CD4-positive, CD25-positive, alpha-beta regulatory T cell (primary cell): ENCODE measurements at regions not wholly inside any gene's neighbourhood (a gene's known extent, or its start where the extent isn't known, plus 50 kb on each side); places are given as distances from the start of the nearest gene placed in this dataset.

ENCODE experiments used
- ATAC-seq, 2 donors: fragments of 150-1000 bp; cut with Tn5 transposase; one replicate each; pipeline ENCODE4 v1.10.0; 2021; ENCODE audit warnings: low read depth in 2 of 2, moderate number of reproducible peaks in 2 of 2, moderate library complexity in 1 of 2
- DNase-seq, 3 donors: peaks; one replicate each; pipeline versions ENCODE4 v3.0.0 to v3.0.0-alpha.2; 2012 to 2022; ENCODE audit warnings: mixed read lengths in 1 of 3
- H3K27ac ChIP-seq: one replicate; pipeline ENCODE4 v1.7.0; 2013; ENCODE audit warnings: mild to moderate bottlenecking, low read length; ENCODE audit not compliant: insufficient read depth, poor library complexity, severe bottlenecking
- H3K27me3 ChIP-seq: one replicate; pipeline ENCODE4 v1.7.0; 2013; ENCODE audit warnings: low read length; ENCODE audit not compliant: control insufficient read depth, insufficient read depth
- H3K36me3 ChIP-seq: one replicate; pipeline ENCODE4 v1.7.0; 2013; ENCODE audit warnings: mild to moderate bottlenecking, low read length, moderate library complexity; ENCODE audit not compliant: control insufficient read depth, insufficient read depth
- H3K4me1 ChIP-seq: 2 replicates; pipeline ENCODE4 v1.7.0; 2013; ENCODE audit warnings: mild to moderate bottlenecking, low read length; ENCODE audit not compliant: insufficient read depth, control insufficient read depth, poor library complexity, severe bottlenecking
- H3K4me3 ChIP-seq: one replicate; pipeline ENCODE4 v1.7.0; 2013; ENCODE audit warnings: low read depth, mild to moderate bottlenecking, low read length, moderate library complexity
- H3K9me3 ChIP-seq, 2 experiments: 1 replicate in 1 of 2; 2 replicates in 1 of 2; pipeline ENCODE4 v1.7.0; 2013; ENCODE audit warnings: low read length in 2 of 2, mild to moderate bottlenecking in 1 of 2, moderate library complexity in 1 of 2; ENCODE audit not compliant: control insufficient read depth in 2 of 2
- H3K27ac Mint-ChIP-seq, 3 donors: one replicate each; pipeline ENCODE4 v1.8.0; 2020 to 2022; ENCODE audit warnings: mild to moderate bottlenecking in 3 of 3, mixed read lengths in 3 of 3, moderate library complexity in 2 of 3
- H3K27me3 Mint-ChIP-seq: one replicate; pipeline ENCODE4 v1.8.0; 2022; ENCODE audit warnings: mild to moderate bottlenecking, mixed read lengths
- H3K36me3 Mint-ChIP-seq: one replicate; pipeline ENCODE4 v1.8.0; 2020; ENCODE audit warnings: mixed read lengths
- H3K4me1 Mint-ChIP-seq, 4 donors: one replicate each; pipeline ENCODE4 v1.8.0; 2020 to 2022; ENCODE audit warnings: mixed read lengths in 4 of 4, mild to moderate bottlenecking in 1 of 4
- H3K4me3 Mint-ChIP-seq, 4 donors: one replicate each; pipeline ENCODE4 v1.8.0; 2020 to 2022; ENCODE audit warnings: mild to moderate bottlenecking in 4 of 4, mixed read lengths in 4 of 4, moderate library complexity in 3 of 4
- H3K9me3 Mint-ChIP-seq, 7 donors: one replicate each; pipeline ENCODE4 v1.8.0; 2020 to 2022; ENCODE audit warnings: mixed read lengths in 7 of 7, mild to moderate bottlenecking in 3 of 7, moderate library complexity in 2 of 7

DNA sequence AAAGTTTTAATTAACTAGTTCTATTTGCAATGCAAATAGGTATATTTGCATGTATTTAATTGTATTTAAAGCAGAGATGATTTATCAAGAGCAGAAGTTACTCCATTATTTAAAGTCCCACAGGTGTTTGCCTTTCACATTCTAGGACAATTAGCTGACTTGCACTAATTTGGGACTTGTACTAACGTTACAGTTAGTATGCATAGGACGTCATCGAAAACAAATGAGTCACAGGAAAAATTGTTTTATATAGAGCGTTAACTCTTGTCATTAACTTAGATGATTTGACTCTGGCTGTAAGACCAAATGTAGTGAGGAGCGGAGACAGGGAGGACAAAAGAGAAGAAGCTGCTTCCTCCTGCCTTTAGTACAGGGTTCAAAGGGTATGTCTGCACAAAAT, 126.1 kb upstream of the IFNE start:
- Mint-ChIP-seq H3K9me3 (no peaks in the 10 kb centered on the region), H3K4me3 (no peak overlapping the region), H3K36me3 (no peaks in the 10 kb centered on the region), H3K27me3 (no peaks in the 10 kb centered on the region), H3K27ac (no peak overlapping the region), H3K4me1 (peaks cover 0 to 9% (median 3%) of the 10 kb centered on the region in 4 donors)
- Histone ChIP-seq H3K27ac (no peak overlapping the region), H3K27me3 (no peaks in the 10 kb centered on the region), H3K36me3 (no peaks in the 10 kb centered on the region), H3K9me3 (no peaks in the 10 kb centered on the region), H3K4me3 (no peak overlapping the region), H3K4me1 (no peaks in the 10 kb centered on the region)
- no peak for DNase-seq
- ATAC-seq, result no peak

DNA sequence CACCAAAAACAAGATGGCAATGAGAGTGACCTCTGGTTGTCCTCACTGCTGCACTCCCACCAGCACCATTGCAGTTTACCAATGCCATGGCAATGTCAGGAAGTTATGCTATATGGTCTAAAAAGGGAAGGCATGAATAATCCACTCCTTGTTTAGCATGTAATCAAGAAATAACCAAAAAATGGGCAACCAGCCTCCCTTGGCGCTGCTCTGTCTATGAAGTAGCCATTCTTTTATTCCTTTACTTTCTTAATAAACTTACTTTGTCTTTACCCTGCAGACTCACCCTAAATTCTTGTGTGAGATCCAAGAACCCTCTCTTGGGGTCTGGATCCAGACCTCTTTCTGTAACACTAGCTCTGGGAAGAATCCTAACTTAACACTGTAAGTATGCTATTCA, 127.4 kb upstream of the IFNE start:
- Mint-ChIP-seq H3K4me1 (peaks cover 0 to 13% (median 3%) of the 10 kb centered on the region in 4 donors), H3K4me3 (no peak overlapping the region), H3K27me3 (no peaks in the 10 kb centered on the region), H3K9me3 (no peaks in the 10 kb centered on the region), H3K36me3 (no peaks in the 10 kb centered on the region), H3K27ac (no peak overlapping the region)
- no peak for ATAC-seq
- Histone ChIP-seq H3K27me3 (peaks cover 2% of the 10 kb centered on the region), H3K9me3 (no peaks in the 10 kb centered on the region), H3K4me3 (no peak overlapping the region), H3K27ac (no peak overlapping the region), H3K4me1 (no peaks in the 10 kb centered on the region), H3K36me3 (no peaks in the 10 kb centered on the region)
- no peak for DNase-seq

DNA sequence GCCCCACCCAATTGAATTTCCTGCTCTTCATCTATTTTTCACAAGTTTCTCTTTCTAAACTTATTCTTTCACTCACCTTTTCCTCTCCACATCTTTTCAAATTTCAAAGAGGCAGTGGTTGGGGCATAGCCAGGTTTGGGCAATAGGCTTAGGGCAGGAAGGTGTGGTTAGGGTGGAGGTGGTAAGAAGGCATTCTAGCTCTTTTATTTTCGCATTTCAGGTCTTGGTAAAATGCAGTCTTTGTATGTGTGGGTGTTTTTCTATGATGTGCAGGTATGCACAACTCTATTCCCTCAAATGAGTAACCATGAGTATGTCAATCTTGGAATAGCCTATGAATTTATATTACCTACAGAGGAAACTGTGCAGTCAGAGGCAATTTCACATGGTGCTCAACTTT, 129.8 kb upstream of the IFNE start:
- H3K27me3 ChIP-seq, result peaks cover 2% of the 10 kb centered on the region
- peak in 2 of 3 donors; percentile 8 to 40 for DNase-seq

DNA sequence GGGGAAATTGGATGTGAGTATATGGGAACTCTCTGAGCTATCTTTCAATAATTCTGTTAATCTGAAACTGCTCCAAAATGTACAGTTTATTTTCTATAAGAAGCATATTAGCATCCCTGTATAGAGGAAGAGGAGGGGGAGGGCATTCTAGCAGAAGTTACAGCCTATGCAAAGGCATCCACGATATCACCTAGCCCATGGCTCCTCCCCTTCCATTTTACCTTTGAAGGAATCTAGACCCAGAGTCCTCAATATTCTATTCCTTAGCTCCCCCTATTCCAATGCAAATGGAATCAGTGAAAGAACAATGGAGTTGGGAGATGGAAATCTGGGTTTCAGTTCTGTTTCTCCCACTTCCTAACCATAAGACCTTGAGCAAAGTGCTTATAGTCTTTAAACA, 132.9 kb upstream of the IFNE start:
- Mint-ChIP-seq H3K36me3 (no peaks in the 10 kb centered on the region), H3K27me3 (peaks cover 16% of the 10 kb centered on the region), H3K9me3 (no peaks in the 10 kb centered on the region), H3K4me1 (peaks cover 0 to 18% (median 3%) of the 10 kb centered on the region in 4 donors), H3K27ac (no peak overlapping the region), H3K4me3 (no peak overlapping the region)
- Histone ChIP-seq H3K4me1 (no peaks in the 10 kb centered on the region), H3K27ac (no peak overlapping the region), H3K27me3 (peaks cover 2% of the 10 kb centered on the region), H3K4me3 (no peak overlapping the region), H3K36me3 (no peaks in the 10 kb centered on the region), H3K9me3 (no peaks in the 10 kb centered on the region)
- ATAC-seq, result no peak
- no peak for DNase-seq

More for the DNA sequence above, 129.8 kb upstream of the IFNE start:
- Mint-ChIP-seq H3K27me3 (peaks cover 5% of the 10 kb centered on the region), H3K9me3 (no peaks in the 10 kb centered on the region), H3K4me1 (peaks cover 0 to 18% (median 3%) of the 10 kb centered on the region in 4 donors), H3K4me3 (peak overlapping the region in 1 of 4 donors; percentile 4), H3K36me3 (no peaks in the 10 kb centered on the region), H3K27ac (no peak overlapping the region)
- no peak for ATAC-seq
- Histone ChIP-seq H3K4me1 (no peaks in the 10 kb centered on the region), H3K9me3 (no peaks in the 10 kb centered on the region), H3K4me3 (no peak overlapping the region), H3K36me3 (no peaks in the 10 kb centered on the region), H3K27ac (no peak overlapping the region)

DNA sequence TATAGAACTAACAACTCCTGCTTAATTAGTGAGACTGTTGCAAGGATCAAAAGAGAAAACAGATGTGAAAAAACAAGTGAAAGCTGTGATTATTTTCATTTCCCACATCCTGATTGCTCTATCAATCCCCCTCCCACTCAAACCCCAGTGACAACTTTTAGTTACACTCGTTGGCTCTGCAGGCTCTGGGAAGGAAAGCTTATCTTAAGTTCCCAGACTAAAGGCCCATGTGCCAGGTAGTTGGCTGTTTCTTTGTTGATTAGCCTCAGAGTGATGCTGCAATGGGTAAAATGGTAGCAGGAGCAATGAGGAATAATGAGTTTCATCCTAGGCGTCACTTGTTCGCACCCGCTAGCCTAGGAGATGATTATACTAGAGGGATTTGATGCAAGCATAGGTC, 133.3 kb upstream of the IFNE start:
- Mint-ChIP-seq H3K27ac (no peak overlapping the region), H3K27me3 (peaks cover 16% of the 10 kb centered on the region), H3K4me3 (no peak overlapping the region), H3K9me3 (no peaks in the 10 kb centered on the region), H3K36me3 (no peaks in the 10 kb centered on the region), H3K4me1 (peaks cover 0 to 18% (median 3%) of the 10 kb centered on the region in 4 donors)
- H3K4me3 ChIP-seq, result no peak overlapping the region
- H3K9me3 ChIP-seq, result no peaks in the 10 kb centered on the region
- no peaks in the 10 kb centered on the region for H3K36me3 ChIP-seq
- DNase-seq (no peak), ATAC-seq (no peak)
- H3K4me1 ChIP-seq, result no peaks in the 10 kb centered on the region
- H3K27me3 ChIP-seq, result peaks cover 2% of the 10 kb centered on the region
- no peak overlapping the region for H3K27ac ChIP-seq

DNA sequence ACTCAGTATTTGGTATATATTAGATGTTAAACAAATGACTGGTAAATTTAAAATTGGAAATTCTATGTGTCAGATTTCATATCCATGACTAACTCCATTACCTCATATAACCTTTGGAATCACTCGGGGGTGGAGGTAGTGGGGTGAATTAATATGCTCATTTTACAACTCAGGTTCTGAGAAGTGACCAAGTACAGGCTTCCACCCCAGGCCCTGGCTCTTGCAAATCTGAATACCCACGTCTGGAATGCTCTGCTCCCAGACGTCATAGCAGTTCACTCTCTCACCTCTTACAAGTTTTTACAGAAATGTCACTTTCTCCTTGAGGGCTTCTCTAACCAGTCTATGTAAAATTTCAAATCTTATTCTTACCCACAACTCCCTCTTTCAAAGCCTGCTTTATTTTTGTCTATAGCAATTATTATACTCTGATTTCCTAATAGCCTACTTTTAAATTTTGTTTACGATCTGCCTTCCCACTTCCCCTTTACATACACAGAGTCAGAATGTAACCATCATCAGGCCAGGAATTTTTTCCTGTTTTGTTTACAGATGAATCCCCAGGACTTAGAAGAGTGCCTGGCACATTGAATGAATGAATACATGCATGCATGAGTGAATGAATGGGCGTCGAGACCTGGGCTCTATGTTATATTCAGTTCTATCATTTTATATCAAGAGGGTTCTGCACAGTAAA, 134.1 kb upstream of the IFNE start:
- Histone ChIP-seq H3K4me3 (no peak overlapping the region), H3K27me3 (peaks cover 2% of the 10 kb centered on the region), H3K27ac (no peak overlapping the region), H3K9me3 (no peaks in the 10 kb centered on the region), H3K36me3 (no peaks in the 10 kb centered on the region), H3K4me1 (no peaks in the 10 kb centered on the region)
- ATAC-seq, result no peak
- no peak overlapping the region for H3K27ac Mint-ChIP-seq
- H3K9me3 Mint-ChIP-seq, result no peaks in the 10 kb centered on the region
- H3K27me3 Mint-ChIP-seq, result peaks cover 16% of the 10 kb centered on the region
- no peaks in the 10 kb centered on the region for H3K36me3 Mint-ChIP-seq
- DNase-seq, result no peak
- H3K4me3 Mint-ChIP-seq, result no peak overlapping the region
- H3K4me1 Mint-ChIP-seq, result peaks cover 0 to 17% (median 2%) of the 10 kb centered on the region in 4 donors

DNA sequence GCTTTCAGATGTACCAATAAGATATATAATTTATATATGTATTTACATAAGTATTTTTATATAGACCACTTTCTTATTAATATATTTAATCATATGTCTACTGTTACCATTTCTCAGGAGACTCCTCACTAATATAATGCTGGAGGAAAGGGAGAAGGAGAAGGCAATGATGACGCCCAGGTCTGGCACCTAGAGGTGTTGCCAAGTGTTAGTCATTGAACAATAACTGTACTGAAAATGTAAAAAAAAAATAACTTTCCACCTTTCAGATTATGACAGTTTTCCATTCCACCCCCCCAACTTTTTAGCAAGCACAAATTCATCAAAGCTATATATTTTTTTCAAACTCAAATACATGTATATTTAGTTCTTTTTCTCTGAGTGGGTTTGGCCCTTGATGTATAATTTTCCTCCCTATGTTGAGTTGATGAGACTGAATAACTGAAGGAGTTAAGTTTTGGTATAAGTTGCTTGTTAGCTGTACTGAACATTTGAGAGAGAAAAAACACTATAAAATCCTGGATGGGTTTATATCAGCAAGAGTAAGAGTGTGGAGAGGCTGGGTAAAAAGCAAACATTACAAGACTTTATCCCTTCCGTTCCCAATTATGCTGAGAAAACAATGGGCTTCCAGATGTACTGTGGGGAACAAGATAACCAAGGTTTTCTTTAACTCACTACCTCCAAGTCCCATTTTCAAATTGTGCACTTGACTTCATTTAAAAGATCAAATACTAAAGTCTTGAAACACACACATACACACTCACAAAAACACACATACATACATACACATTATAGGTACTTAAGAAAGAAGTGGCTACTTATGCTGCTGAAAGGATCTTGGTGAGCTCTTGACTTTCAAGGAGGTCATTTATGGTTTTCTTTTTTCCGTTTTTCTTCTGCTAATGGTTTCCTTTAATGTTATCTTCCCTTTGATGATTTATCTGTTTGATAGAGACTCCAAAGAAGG, 142.8 kb upstream of the IFNE start:
- no peaks in the 10 kb centered on the region for H3K36me3 Mint-ChIP-seq
- DNase-seq (no peak), ATAC-seq (no peak)
- Histone ChIP-seq H3K36me3 (no peaks in the 10 kb centered on the region), H3K9me3 (no peaks in the 10 kb centered on the region), H3K27me3 (peaks cover 3% of the 10 kb centered on the region), H3K4me1 (no peaks in the 10 kb centered on the region), H3K4me3 (no peak overlapping the region), H3K27ac (no peak overlapping the region)
- no peak overlapping the region for H3K4me3 Mint-ChIP-seq
- peaks cover 13% of the 10 kb centered on the region for H3K27me3 Mint-ChIP-seq
- H3K4me1 Mint-ChIP-seq, result no peaks in the 10 kb centered on the region
- H3K27ac Mint-ChIP-seq, result no peak overlapping the region
- H3K9me3 Mint-ChIP-seq, result peaks cover 0 to 7% (median 0%) of the 10 kb centered on the region in 7 donors
